HG02642 (cell line): ENCODE measurements at regions not wholly inside any gene's neighbourhood (a gene's known extent, or its start where the extent isn't known, plus 50 kb on each side); places are given as distances from the start of the nearest gene placed in this dataset.
"Not testable (repeated sequence)": the region's sequence is repeated elsewhere in the genome, so short reads cannot be mapped to it uniquely, and the experiment has no call there.

Source experiments
- ATAC-seq: cut with Tn5 transposase; IDR thresholded peaks from one replicate; pipeline ENCODE4 v1.9.1; 2021; ENCODE audit warnings: mild to moderate bottlenecking; ENCODE audit not compliant: unreplicated experiment, poor library complexity

DNA sequence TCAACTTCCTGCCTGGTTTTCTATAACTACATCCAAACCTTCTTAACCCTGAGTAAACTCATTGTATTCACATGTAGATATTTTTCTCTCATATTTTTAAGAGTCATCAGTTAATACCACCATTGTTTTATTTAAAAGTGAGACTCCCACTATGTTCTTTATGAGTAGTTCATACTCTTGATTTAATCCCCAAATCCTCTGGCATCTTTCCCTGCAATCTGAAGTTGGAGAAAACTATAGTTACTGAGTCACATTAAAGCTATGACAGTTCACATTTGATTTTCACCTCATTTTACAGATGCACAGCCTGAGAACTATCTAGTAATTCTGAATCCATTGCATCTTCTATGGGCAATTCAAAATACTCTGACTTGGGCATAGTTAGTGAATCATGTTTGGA, 1358.7 kb upstream of the NRXN1 start:
- no peak for ATAC-seq

GRCh38 chr2:52387937-52388590, 1356.1 kb upstream of the NRXN1 start:
- no peak for ATAC-seq

DNA sequence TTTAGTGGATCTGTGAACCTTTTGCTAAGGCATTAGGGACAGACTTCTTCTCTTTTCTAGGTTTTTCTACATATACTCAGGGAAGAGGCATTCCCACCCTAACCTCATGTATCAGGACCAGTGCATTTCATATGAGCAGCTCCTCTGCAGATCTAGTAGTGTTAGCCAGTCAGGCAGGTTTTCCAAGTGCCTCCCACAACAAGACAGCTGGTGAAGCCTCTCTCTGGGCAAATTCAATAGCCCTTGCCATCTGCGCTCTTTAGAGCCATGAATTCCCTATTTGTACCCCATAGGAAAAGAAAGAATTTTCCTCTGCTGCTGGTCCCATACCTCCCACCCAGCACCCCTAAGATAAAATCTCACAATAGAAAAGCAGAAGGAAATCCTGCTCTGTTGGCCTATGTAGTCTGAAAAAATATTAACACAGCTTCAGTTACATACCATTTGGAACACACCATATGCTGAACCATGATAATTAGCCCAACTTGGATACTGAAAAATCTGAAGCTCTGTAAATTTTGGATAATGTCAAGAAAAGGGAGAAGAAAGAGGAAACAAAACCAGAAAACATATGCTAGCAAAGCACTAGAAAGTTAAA, 1354.6 kb upstream of the NRXN1 start:
- ATAC-seq: no peak

DNA sequence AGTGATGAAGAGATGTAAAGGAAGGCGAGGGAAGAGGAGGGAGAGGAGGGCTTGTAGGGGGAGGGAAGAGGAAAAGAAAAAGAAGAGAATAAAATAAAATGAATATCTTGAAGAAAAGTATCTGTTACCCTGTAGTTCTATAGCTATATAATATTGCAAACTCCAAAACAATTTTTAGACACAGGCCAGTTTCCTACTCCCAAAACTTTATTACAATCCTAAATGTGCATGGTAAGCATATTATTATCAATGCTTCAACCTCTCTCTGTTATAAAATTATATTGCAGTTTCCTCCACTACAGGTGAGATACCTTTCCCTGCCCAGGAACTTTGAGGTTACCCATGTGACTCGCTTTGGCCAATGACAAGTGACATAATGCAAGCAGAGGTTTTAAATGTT, 1351.6 kb upstream of the NRXN1 start:
- ATAC-seq: no peak

DNA sequence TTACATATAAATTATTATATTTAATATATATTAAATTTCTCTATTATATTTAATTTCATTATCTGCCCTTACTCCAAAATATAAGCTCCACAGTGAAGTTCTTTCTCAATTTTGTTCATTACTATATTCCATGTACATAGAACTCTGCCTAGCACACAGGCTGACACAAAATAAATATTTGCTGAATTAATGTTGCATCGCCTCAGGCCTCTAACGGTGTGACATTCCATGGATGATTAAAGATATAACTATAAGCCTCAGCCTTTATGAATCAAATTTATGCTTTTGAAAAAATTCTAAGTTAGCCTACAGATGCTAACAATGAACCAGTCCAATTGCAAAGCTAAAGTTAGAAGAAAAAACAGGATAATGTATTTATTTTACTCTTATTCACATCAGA, 1337.2 kb upstream of the NRXN1 start:
- no peak for ATAC-seq

GRCh38 chr2:52368141-52368540, 1336.2 kb upstream of the NRXN1 start:
- ATAC-seq: no peak

DNA sequence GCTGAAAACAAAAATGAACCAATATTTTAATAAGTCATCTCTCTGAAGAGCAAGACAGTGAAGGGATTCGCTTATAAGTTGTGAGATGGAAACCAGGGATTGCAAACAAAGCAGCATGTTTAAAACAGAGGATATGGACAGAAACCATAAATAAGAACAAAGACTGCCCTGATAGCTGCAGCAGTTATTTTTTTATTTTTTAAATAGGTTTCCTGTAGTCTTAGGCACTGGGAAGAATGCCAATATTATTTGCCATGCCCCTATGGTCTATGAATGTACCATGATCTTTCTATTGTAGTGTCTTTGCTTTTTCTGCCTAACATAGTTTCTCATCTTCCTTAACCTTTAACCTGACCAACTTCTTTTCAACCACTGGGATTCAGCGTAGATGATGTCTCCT, 1334.0 kb upstream of the NRXN1 start:
- no peak for ATAC-seq

- no peak for ATAC-seq
Observed at GRCh38 chr2:52356556-52356955, 1324.6 kb upstream of the NRXN1 start.

DNA sequence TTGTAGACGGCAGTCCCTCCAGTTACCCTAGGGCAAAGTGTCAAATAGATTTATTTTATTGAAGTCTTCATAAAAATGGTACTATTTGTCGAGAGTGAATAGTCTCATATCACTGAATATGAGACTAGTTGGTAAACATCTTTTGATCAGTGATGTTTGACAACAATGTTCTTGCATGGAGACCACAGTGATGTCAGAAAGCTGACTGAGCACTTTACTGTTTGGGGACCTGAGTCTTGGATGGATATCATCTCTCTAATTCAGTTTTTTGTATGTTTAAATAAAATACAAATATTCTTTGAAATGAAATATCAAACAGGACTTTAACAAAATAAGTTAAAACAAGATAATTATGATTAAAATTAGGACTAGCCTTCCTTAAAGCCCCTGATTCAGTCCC, 1315.4 kb upstream of the NRXN1 start:
- no peak for ATAC-seq

DNA sequence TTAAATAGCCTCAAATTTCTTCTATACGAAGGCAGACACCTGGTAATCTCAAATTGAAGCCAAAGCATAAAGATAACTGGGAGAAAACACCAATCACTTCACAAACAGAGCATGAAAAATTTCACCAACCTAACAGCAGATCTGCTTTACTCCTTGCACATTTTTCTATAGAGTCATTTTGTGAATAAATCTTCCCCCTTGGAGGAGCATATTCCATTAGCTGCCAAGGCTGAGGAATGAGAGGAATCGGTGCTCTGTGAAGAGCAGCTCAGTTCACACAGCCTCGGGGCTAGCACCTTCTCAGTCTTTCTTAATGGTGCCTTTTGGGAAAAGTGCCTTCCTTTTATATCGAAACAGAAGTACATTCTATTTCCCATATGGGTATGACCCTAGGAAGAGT, 1313.7 kb upstream of the NRXN1 start:
- no peak for ATAC-seq

- ATAC-seq: no peak
Observed at GRCh38 chr2:52345082-52345481, 1313.2 kb upstream of the NRXN1 start.

DNA sequence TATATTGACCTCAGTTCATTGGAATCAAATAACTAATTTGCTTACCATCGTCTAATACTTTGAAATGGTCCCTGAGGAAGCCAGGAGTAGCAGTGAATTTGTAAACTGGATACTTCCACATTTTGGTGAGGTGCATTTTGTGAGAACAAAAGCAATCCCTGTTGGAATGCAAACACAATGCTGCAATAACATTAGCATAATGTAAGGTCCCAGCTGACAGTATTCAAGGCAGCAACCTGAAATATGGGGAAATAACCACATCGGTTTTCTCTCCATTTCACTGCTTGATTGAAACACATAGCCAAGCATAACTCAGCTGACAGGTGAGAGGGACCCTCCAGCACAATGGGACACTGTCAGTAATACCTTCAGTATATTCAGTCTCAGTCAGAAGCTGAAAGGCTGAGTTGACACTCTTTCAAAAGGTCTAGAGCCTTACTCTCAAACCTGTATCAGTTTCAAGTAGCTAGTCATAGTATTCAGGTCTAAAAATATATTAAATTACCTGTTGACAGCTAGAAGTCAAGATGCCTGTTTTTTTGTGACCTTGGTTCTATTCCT, 1311.9 kb upstream of the NRXN1 start:
- no peak for ATAC-seq

DNA sequence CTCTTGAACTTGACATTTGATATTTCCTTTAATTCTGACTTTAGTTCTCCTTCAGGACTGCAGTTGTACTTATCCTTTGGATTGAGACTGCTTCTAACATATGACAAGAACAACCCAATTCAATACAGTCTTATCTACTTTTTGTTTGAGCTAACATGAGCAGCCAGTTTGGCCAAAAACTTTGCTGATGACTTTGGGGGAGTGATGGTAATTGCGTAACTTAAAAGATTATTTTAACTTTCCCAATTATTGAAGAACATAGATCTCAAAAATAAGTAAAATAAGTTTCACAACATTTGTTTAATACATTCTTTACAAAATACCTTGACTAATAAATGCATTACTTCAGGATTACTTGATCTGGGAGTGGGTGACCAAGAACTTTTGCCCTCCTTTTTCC, 1311.1 kb upstream of the NRXN1 start:
- ATAC-seq: no peak

- no peak for ATAC-seq
Observed at GRCh38 chr2:52342458-52342857, 1310.5 kb upstream of the NRXN1 start.

GRCh38 chr2:52341732-52342131, 1309.8 kb upstream of the NRXN1 start:
- no peak for ATAC-seq

- no peak for ATAC-seq
Observed at GRCh38 chr2:52340171-52340570, 1308.2 kb upstream of the NRXN1 start.

DNA sequence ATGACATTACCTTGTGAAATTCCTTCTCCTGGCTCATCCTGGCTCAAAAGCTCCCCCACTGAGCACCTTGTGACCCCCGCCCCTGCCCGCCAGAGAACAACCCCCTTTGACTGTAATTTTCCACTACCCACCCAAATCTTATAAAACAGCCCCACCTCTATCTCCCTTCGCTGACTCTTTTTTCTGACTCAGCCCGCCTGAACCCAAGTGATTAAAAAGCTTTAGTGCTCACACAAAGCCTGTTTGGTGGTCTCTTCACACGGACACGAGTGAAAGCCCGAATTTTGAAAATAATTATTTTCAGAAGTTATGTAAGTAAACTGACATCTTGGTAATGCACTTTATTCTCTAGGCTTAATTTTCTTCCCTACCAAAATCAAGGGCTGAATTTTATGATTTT, 1305.9 kb upstream of the NRXN1 start:
- ATAC-seq: not testable (repeated sequence)

DNA sequence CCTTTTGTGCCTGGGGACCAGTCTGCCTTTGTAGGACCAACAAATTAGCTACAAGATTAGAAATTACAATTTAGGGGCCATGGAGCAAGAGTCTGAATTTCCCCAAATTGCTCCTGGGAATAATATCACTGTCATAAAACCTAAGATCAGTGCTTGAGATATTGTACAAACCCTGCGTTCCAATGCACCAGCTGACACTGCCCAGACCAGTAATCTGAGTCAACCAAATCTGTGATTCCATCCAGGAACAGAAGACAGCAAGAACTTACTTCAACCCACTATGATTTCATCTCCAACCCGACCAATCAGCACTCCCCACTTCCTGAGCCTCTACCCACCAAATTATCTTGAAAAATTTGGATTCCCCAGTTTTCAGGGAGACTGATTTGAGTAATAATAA, 1305.0 kb upstream of the NRXN1 start:
- ATAC-seq: no peak

GRCh38 chr2:52335727-52336126, 1303.8 kb upstream of the NRXN1 start:
- ATAC-seq: no peak

DNA sequence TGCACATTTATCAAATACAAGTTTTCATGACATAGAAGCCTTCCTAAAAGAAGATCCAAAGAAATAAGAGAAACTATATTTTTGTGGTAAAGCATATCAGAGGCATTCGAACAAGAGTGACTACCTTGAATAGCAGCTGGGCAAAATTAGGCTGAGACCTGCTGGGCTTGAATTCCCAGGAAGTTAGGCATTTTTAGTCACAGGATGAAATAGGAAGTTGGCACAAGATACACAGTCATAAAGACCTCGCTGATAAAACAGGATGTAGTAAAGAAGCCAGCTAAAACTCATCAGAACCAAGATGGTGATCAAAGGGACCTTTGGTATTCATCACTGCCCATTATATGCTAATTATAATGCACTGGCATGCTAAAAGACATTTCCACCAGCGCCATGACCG, 1302.3 kb upstream of the NRXN1 start:
- ATAC-seq: no peak

DNA sequence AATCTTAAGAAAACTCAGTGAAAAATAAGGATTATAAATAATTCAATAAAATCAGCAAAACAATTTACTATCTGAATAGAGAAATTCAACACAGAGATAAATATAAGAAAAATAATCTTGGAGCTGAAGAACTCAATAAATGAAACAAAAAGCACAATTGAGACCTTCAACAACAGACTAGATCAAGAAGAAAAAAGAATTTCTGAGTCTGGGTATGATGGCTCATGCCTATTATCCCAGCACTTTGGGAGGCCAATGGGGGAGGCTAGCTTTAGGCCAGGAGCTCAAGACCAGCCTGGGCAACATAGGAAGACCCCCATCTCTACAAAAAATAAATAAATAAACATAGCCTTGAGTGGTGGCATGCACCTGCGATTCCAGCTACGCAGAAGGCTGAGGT, 1295.7 kb upstream of the NRXN1 start:
- ATAC-seq: no peak

DNA sequence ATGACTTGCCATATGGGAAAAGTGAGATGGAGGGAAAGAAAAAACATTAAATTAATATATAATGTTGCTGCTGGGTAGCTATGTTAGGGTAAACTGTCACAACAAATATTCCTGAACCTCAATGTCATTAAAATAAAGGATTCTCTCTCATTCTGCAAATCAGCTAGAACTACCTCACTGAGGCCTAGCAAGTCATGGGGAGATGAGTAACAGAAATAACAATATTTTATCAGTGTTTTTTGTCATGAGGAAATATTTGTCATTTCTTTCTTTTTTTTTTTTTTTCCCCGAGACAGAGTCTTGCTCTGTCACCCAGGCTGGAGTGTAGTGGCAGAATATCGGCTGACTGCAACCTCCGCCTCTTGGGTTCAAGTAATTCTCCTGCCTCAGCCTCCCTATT, 1282.3 kb upstream of the NRXN1 start:
- ATAC-seq: no peak
